Panc1 (cell line): ENCODE measurements at regions not wholly inside any gene's neighbourhood (a gene's known extent, or its start where the extent isn't known, plus 50 kb on each side); places are given as distances from the start of the nearest gene placed in this dataset.

ENCODE experiments used
- ATAC-seq: fragments of 200-7000 bp; cut with Tn5 transposase; 2 replicates; pipeline ENCODE4 v1.9.1; 2020; ENCODE audit warnings: mild to moderate bottlenecking, moderate library complexity
- BruUV-seq: library from RNA; stranded (reverse); fragments of 400-500 nt; replicated peaks from 2 replicates; lab custom pipeline; 2021; lab: Mats Ljungman, UMichigan
- CTCF ChIA-PET: fragments of 300-600 bp; sonication (Branson Sonifier 250); formaldehyde crosslinking; loops from one replicate; lab custom pipeline; 2022; ENCODE audit warnings: antibody characterized with exemption; lab: Charles Lee
- POLR2A ChIA-PET: fragments of 300-600 bp; sonication (Branson Sonifier 250); formaldehyde crosslinking; loops from one replicate; lab custom pipeline; 2022; ENCODE audit warnings: antibody characterized with exemption; lab: Charles Lee
- DNase-seq: peaks from one replicate; pipeline ENCODE4 v3.0.0-alpha.2; 2010; ENCODE audit warnings: low read depth, low spot score
- H3K27ac ChIP-seq: 2 replicates; pipeline ENCODE4 v1.5.1; 2011; ENCODE audit warnings: mild to moderate bottlenecking, low read length, inconsistent platforms
- H3K27me3 ChIP-seq: fragments of 200-500 bp; sonication (Bioruptor generic); 2 replicates; pipeline ENCODE4 v1.6.0; 2014; ENCODE audit warnings: low read length, inconsistent platforms; ENCODE audit not compliant: control insufficient read depth, insufficient read depth
- H3K36me3 ChIP-seq: fragments of 200-500 bp; sonication (Bioruptor generic); 2 replicates; pipeline ENCODE4 v1.5.1; 2014; ENCODE audit warnings: inconsistent platforms, mild to moderate bottlenecking, low read length, moderate library complexity; ENCODE audit not compliant: control insufficient read depth, insufficient read depth
- H3K4me1 ChIP-seq: 2 replicates; pipeline ENCODE4 v1.5.1; 2011; ENCODE audit warnings: inconsistent platforms, mild to moderate bottlenecking, low read length, moderate library complexity; ENCODE audit not compliant: control insufficient read depth, insufficient read depth
- H3K4me3 ChIP-seq, 2 experiments: 2 replicates each; pipeline ENCODE4 v1.5.1; 2011 to 2012; ENCODE audit warnings: low read depth in 2 of 2, low read length in 2 of 2, mild to moderate bottlenecking in 2 of 2, inconsistent platforms in 1 of 2, moderate library complexity in 1 of 2
- H3K9me3 ChIP-seq: fragments of 200-500 bp; sonication (Bioruptor generic); 2 replicates; pipeline ENCODE4 v1.5.1; 2014; ENCODE audit warnings: low read depth, mild to moderate bottlenecking, inconsistent platforms, low read length, moderate library complexity; ENCODE audit not compliant: control insufficient read depth, insufficient read depth
- POLR2AphosphoS5 ChIP-seq: IDR thresholded peaks from 2 replicates; pipeline ENCODE4 v1.6.1; 2012; ENCODE audit warnings: mild to moderate bottlenecking, low read depth, low read length, moderate library complexity
- SIN3A ChIP-seq: IDR thresholded peaks from 2 replicates; pipeline ENCODE4 v1.6.1; 2012; ENCODE audit warnings: low read depth, mild to moderate bottlenecking, low read length, moderate library complexity, borderline replicate concordance; ENCODE audit not compliant: insufficient read depth
- TCF7L2 ChIP-seq: IDR thresholded peaks from 2 replicates; pipeline ENCODE4 v1.6.1; 2011; ENCODE audit warnings: mild to moderate bottlenecking, low read depth, low read length, inconsistent platforms
- in situ Hi-C: cut with HindIII; loops from 2 replicates; pipeline ENCODE4 v1.10.0; 2016; ENCODE audit warnings: low sequenced_read_pairs, low pct_unique_long_range_greater_than_20kb
- intact Hi-C: fragments of 100-400 bp; cut with micrococcal nuclease; formaldehyde crosslinking; loops from one replicate; pipeline ENCODE4 v1.10.0; 2022; ENCODE audit not compliant: unreplicated experiment
- TF ChIP-seq, protein P1 (sequence below), 2 experiments: IDR thresholded peaks; 2 replicates each; pipeline ENCODE4 v1.6.1; 2011 to 2012; ENCODE audit warnings: low read depth in 2 of 2, control low read depth in 1 of 2, low read length in 1 of 2, mild to moderate bottlenecking in 1 of 2, moderate library complexity in 1 of 2; ENCODE audit not compliant: insufficient read depth in 1 of 2
- TF ChIP-seq, protein P2 (sequence below): fragments of 450-650 bp; IDR thresholded peaks from 2 replicates; pipeline ENCODE4 v1.5.1; 2017; ENCODE audit warnings: mild to moderate bottlenecking

DNA sequence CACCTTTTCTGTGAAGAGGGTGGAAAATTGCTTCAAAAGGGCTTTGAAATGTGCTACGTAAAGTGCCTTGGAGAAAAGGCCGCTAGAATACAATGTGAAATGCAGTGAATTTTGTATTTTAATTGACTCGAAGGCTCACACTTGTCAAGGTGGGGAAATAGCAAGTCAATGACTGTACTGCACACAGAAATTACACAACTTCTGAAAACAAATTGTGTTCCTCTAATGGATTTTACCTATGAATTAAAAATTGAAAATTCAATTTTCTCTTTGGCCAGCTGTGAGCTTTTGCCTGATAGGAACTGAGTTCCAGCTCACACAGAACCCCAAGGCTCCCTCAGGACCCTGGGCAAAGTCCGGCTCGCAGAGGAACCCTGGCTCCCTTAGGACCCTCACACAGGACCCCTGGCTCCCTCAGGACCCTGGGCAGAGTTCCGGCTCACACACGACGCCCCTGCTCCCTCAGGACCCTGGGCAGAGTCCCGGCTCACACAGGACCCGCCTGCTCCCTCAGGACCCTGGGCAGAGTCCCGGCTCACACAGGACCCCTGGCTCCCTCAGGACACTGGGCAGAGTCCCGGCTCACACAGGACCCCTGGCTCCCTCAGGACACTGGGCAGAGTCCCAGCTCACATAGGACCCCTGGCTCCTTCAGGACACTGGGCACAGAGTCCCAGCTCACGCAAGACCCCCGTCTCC, 324.9 kb downstream of the UQCRFS1 start:
- TF ChIP-seq POLR2AphosphoS5 (no peak), TCF7L2 (no peak)
- TF ChIP-seq, protein P1, sequence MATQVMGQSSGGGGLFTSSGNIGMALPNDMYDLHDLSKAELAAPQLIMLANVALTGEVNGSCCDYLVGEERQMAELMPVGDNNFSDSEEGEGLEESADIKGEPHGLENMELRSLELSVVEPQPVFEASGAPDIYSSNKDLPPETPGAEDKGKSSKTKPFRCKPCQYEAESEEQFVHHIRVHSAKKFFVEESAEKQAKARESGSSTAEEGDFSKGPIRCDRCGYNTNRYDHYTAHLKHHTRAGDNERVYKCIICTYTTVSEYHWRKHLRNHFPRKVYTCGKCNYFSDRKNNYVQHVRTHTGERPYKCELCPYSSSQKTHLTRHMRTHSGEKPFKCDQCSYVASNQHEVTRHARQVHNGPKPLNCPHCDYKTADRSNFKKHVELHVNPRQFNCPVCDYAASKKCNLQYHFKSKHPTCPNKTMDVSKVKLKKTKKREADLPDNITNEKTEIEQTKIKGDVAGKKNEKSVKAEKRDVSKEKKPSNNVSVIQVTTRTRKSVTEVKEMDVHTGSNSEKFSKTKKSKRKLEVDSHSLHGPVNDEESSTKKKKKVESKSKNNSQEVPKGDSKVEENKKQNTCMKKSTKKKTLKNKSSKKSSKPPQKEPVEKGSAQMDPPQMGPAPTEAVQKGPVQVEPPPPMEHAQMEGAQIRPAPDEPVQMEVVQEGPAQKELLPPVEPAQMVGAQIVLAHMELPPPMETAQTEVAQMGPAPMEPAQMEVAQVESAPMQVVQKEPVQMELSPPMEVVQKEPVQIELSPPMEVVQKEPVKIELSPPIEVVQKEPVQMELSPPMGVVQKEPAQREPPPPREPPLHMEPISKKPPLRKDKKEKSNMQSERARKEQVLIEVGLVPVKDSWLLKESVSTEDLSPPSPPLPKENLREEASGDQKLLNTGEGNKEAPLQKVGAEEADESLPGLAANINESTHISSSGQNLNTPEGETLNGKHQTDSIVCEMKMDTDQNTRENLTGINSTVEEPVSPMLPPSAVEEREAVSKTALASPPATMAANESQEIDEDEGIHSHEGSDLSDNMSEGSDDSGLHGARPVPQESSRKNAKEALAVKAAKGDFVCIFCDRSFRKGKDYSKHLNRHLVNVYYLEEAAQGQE (IDR thresholded peaks at IDR 0.05; ENCODE audit: insufficient read depth in 1 of 2, low read depth in 2 of 2, low read length in 1 of 2): 0 out of 4 replicates have a peak, but pooled peaks of 1 of the 2 experiments have one; percentile 21
- no peak overlapping the region for H3K4me3 ChIP-seq
- no peaks in the 10 kb centered on the region for H3K36me3 ChIP-seq
- 0 out of 2 replicates have a peak, but pooled peaks have one; percentile 21 for ATAC-seq
- H3K27me3 ChIP-seq: peaks cover 9% of the 10 kb centered on the region
- H3K9me3 ChIP-seq: no peaks in the 10 kb centered on the region
- CTCF ChIA-PET: interaction anchor here (0.6 kb wide), 2 partner anchors 165 to 374 kb away, joined by 3 read pairs; no protein-coding TSS in a partner anchor
- POLR2A ChIA-PET: no interaction called here
- no peak overlapping the region for H3K27ac ChIP-seq
- BruUV-seq: no TSS peak
- H3K4me1 ChIP-seq: no peaks in the 10 kb centered on the region
- in situ Hi-C loops: no loop called here
- intact Hi-C loops: loop anchor here (10.0 kb wide), 1 partner anchor 377 kb away; no protein-coding TSS in a partner anchor
- no peak for DNase-seq

DNA sequence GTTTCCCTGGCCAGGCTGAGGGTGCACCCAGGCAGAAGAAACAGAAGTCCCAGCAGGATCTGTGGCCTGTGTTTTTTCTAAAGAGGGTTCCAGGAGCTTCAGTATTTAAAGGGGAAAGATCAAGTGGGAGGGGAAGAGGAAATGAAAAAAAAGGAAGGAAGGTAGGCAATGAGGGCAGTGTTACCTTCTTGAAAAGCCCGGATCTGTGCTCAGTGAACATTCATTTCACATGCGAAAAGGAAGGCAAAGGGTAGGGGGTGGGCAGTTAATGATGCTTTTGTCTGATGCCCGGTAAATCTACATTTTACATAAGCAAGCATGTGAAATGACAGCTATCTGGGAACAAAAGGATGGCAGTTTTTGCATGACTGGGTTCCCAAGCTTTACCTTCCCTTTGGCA, 326.2 kb downstream of the UQCRFS1 start:
- TF ChIP-seq SIN3A (no peak), POLR2AphosphoS5 (no peak)
- TF ChIP-seq, protein P2, sequence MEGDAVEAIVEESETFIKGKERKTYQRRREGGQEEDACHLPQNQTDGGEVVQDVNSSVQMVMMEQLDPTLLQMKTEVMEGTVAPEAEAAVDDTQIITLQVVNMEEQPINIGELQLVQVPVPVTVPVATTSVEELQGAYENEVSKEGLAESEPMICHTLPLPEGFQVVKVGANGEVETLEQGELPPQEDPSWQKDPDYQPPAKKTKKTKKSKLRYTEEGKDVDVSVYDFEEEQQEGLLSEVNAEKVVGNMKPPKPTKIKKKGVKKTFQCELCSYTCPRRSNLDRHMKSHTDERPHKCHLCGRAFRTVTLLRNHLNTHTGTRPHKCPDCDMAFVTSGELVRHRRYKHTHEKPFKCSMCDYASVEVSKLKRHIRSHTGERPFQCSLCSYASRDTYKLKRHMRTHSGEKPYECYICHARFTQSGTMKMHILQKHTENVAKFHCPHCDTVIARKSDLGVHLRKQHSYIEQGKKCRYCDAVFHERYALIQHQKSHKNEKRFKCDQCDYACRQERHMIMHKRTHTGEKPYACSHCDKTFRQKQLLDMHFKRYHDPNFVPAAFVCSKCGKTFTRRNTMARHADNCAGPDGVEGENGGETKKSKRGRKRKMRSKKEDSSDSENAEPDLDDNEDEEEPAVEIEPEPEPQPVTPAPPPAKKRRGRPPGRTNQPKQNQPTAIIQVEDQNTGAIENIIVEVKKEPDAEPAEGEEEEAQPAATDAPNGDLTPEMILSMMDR: no peak
- TF ChIP-seq, protein P1 (IDR thresholded peaks at IDR 0.05; ENCODE audit: insufficient read depth in 1 of 2, low read depth in 2 of 2, low read length in 1 of 2): no peak
- H3K27ac ChIP-seq: no peak overlapping the region
- no peaks in the 10 kb centered on the region for H3K4me1 ChIP-seq
- BruUV-seq: no TSS peak
- no peaks in the 10 kb centered on the region for H3K9me3 ChIP-seq
- no peak overlapping the region for H3K4me3 ChIP-seq
- in situ Hi-C loops (no loop called here), intact Hi-C loops (loop anchor here (10.0 kb wide), 1 partner anchor 378 kb away; no protein-coding TSS in a partner anchor)
- no peaks in the 10 kb centered on the region for H3K36me3 ChIP-seq
- ATAC-seq (no peak), DNase-seq (no peak)
- ChIA-PET CTCF (no interaction called here), POLR2A (no interaction called here)
- peaks cover 9% of the 10 kb centered on the region for H3K27me3 ChIP-seq
